ENCODE measurements at regions not wholly inside any gene's neighbourhood (a gene's known extent, or its start where the extent isn't known, plus 50 kb on each side); places are given as distances from the start of the nearest gene placed in this dataset.
"Not testable (repeated sequence)": the region's sequence is repeated elsewhere in the genome, so short reads cannot be mapped to it uniquely, and the experiment has no call there.

GRCh38 chr6:169858935-169859351 is 107.5 kb downstream of the ERMARD start:
- no peaks in the 10 kb centered on the region for H3K27me3 ChIP-seq (ENCODE audit: control insufficient read depth in 1 of 2, insufficient read depth in 2 of 2, low read length in 2 of 2)
- H3K9me3 ChIP-seq (ENCODE audit: control insufficient read depth in 1 of 2, low read length in 2 of 2) = peaks cover 0 to 4% of the 10 kb centered on the region in 2 donors
- H3K4me1 ChIP-seq (ENCODE audit: control insufficient read depth in 1 of 2, insufficient read depth in 2 of 2, low read length in 2 of 2) = peaks cover 11 to 16% of the 10 kb centered on the region in 2 donors
- H3K27ac ChIP-seq (ENCODE audit: low read depth, low read length) = no peak overlapping the region
- no peak overlapping the region for H3K4me3 ChIP-seq (ENCODE audit: low read depth in 1 of 2, low read length in 2 of 2)
- no peaks in the 10 kb centered on the region for H3K36me3 ChIP-seq (ENCODE audit: control insufficient read depth in 1 of 2, insufficient read depth in 2 of 2, low read length in 2 of 2)
- H3K9ac ChIP-seq (ENCODE audit: low read depth in 1 of 2, low read length in 2 of 2) = no peak overlapping the region

- Histone ChIP-seq H3K27ac (ENCODE audit: low read depth, low read length) (no peak overlapping the region), H3K4me3 (ENCODE audit: low read depth in 1 of 2, low read length in 2 of 2) (no peak overlapping the region), H3K9ac (ENCODE audit: low read depth in 1 of 2, low read length in 2 of 2) (no peak overlapping the region), H3K36me3 (ENCODE audit: control insufficient read depth in 1 of 2, insufficient read depth in 2 of 2, low read length in 2 of 2) (no peaks in the 10 kb centered on the region), H3K27me3 (ENCODE audit: control insufficient read depth in 1 of 2, insufficient read depth in 2 of 2, low read length in 2 of 2) (no peaks in the 10 kb centered on the region), H3K4me1 (ENCODE audit: control insufficient read depth in 1 of 2, insufficient read depth in 2 of 2, low read length in 2 of 2) (peaks cover 11 to 16% of the 10 kb centered on the region in 2 donors), H3K9me3 (ENCODE audit: control insufficient read depth in 1 of 2, low read length in 2 of 2) (peaks cover 0 to 4% of the 10 kb centered on the region in 2 donors)
Measured at GRCh38 chr6:169858293-169858934, 107.0 kb downstream of the ERMARD start.

DNA sequence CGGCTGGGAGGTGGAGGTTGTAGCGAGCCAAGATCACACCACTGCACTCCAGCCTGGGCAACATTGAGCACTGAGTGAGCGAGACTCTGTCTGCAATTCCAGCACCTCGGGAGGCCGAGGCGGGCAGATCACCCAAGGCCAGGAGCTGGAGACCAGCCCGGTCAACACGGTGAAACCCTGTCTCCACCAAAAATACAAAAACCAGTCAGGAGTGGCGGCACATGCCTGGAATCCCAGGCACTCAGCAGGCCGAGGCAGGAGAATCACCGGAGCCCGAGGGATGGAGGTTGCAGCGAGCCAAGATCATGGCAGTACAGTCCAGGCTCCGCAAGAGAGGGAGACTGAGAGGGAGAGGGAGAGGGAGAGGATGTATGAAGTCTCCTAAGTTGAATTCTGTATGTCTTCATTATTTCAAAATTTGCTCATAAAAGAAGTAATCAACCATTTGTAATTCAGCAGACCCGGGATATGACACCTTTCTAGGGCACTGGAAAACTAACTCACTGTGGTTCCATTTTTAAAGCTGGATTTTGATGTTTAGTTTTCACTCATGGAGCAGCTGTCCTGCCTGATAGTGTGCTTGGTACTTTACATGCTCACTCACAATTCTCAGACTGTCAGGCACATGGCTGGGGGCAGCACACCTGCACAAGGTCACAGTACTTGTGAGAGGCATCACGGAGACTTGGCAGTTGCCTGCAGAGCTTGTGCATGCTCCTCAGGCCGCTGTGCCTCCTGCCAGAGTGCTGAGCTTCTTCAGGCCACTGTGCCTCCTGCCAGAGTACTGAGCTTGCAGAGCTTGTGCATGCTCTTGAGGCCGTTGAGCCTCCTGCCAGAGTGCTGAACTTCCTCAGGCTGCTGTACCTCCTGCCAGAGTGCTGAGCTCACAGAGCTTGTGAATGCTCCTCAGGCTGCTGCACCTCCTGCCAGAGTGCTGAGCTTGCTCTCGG is 106.2 kb downstream of the ERMARD start:
- H3K9ac ChIP-seq (ENCODE audit: low read depth in 1 of 2, low read length in 2 of 2) = no peak overlapping the region
- H3K9me3 ChIP-seq (ENCODE audit: control insufficient read depth in 1 of 2, low read length in 2 of 2) = peaks cover 0 to 4% of the 10 kb centered on the region in 2 donors
- H3K4me3 ChIP-seq (ENCODE audit: low read depth in 1 of 2, low read length in 2 of 2) = no peak overlapping the region
- H3K36me3 ChIP-seq (ENCODE audit: control insufficient read depth in 1 of 2, insufficient read depth in 2 of 2, low read length in 2 of 2) = no peaks in the 10 kb centered on the region
- peaks cover 8 to 14% of the 10 kb centered on the region in 2 donors for H3K4me1 ChIP-seq (ENCODE audit: control insufficient read depth in 1 of 2, insufficient read depth in 2 of 2, low read length in 2 of 2)
- H3K27me3 ChIP-seq (ENCODE audit: control insufficient read depth in 1 of 2, insufficient read depth in 2 of 2, low read length in 2 of 2) = no peaks in the 10 kb centered on the region
- H3K27ac ChIP-seq (ENCODE audit: low read depth, low read length) = no peak overlapping the region

DNA sequence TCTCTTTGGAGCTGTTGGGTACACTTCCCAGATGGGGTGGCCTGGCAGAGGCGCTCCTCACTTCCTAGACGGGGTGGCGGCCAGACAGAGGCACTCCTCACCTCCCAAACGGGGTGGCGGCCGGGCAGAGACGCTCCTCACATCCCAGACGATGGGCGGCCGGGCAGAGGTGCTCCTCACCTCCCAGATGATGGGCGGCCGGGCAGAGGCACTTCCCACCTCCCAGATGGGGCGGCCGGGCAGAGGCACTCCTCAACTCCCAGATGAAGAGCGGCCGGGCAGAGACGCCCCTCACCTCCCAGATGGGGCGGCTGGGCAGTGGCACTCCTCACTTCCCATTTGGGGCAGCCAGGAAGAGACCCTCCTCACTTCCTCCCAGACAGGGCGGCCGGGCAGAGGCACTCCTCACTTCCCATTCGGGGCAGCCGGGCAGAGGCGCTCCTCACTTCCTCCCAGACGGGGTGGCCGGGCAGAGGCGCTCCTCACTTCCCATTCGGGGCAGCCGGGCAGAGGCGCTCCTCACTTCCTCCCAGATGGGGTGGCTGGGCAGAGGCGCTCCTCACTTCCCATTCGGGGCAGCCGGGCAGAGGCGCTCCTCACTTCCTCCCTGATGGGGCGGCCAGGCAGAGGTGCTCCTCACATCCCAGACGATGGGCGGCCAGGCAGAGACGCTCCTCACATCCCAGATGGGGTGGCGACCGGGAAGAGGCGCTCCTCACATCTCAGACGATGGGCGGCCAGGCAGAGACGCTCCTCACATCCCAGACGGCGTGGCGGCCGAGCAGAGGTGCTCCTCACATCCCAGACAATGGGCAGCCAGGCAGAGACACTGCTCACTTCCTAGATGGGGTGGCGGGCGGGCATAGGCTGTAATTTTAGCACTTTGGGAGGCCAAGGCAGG is 105.3 kb downstream of the ERMARD start:
- H3K4me3 ChIP-seq (ENCODE audit: low read depth in 1 of 2, low read length in 2 of 2); H3K4me1 ChIP-seq (ENCODE audit: control insufficient read depth in 1 of 2, insufficient read depth in 2 of 2, low read length in 2 of 2); H3K36me3 ChIP-seq (ENCODE audit: control insufficient read depth in 1 of 2, insufficient read depth in 2 of 2, low read length in 2 of 2); H3K9me3 ChIP-seq (ENCODE audit: control insufficient read depth in 1 of 2, low read length in 2 of 2); H3K27me3 ChIP-seq (ENCODE audit: control insufficient read depth in 1 of 2, insufficient read depth in 2 of 2, low read length in 2 of 2); H3K27ac ChIP-seq (ENCODE audit: low read depth, low read length); H3K9ac ChIP-seq (ENCODE audit: low read depth in 1 of 2, low read length in 2 of 2): not testable (repeated sequence)

GRCh38 chr6:169854813-169855212 is 103.4 kb downstream of the ERMARD start:
- Histone ChIP-seq H3K27ac (ENCODE audit: low read depth, low read length) (no peak overlapping the region), H3K36me3 (ENCODE audit: control insufficient read depth in 1 of 2, insufficient read depth in 2 of 2, low read length in 2 of 2) (no peaks in the 10 kb centered on the region), H3K4me3 (ENCODE audit: low read depth in 1 of 2, low read length in 2 of 2) (no peak overlapping the region), H3K9me3 (ENCODE audit: control insufficient read depth in 1 of 2, low read length in 2 of 2) (peaks cover 0 to 4% of the 10 kb centered on the region in 2 donors), H3K27me3 (ENCODE audit: control insufficient read depth in 1 of 2, insufficient read depth in 2 of 2, low read length in 2 of 2) (no peaks in the 10 kb centered on the region), H3K4me1 (ENCODE audit: control insufficient read depth in 1 of 2, insufficient read depth in 2 of 2, low read length in 2 of 2) (no peaks in the 10 kb centered on the region), H3K9ac (ENCODE audit: low read depth in 1 of 2, low read length in 2 of 2) (no peak overlapping the region)

DNA sequence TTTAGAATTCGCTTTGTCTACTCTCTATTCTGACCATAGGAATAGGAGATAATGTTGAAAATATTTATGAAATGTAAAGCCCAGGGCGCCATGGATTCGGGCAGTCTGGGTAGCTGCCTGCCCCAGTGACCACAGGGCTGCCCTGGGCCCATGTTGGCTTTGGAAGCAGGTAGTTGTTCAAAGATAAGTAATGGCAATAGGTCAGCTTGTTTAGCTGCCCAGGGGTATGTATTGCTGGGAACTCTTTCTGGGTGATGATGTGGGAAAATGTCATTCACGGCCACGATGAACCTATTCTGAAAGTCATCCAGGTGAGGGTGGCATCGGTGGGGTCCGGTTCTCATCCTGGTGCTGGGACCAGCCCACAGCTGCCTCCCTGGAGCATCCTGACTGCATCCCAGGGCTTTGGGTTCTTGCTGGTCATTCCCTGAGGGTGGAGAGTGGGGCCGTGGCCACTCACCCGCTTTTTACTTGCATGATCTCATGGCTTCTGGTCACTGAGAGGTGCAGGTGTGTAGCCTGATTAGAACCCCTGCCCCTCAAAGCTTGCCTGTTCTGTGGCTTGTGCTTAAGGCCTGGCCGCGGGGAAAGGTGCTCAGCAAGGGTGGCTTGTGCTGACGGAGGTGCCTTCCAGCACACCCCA is 102.8 kb downstream of the ERMARD start:
- no peaks in the 10 kb centered on the region for H3K27me3 ChIP-seq (ENCODE audit: control insufficient read depth in 1 of 2, insufficient read depth in 2 of 2, low read length in 2 of 2)
- no peaks in the 10 kb centered on the region for H3K36me3 ChIP-seq (ENCODE audit: control insufficient read depth in 1 of 2, insufficient read depth in 2 of 2, low read length in 2 of 2)
- no peak overlapping the region for H3K9ac ChIP-seq (ENCODE audit: low read depth in 1 of 2, low read length in 2 of 2)
- no peaks in the 10 kb centered on the region for H3K4me1 ChIP-seq (ENCODE audit: control insufficient read depth in 1 of 2, insufficient read depth in 2 of 2, low read length in 2 of 2)
- no peak overlapping the region for H3K4me3 ChIP-seq (ENCODE audit: low read depth in 1 of 2, low read length in 2 of 2)
- peaks cover 0 to 4% of the 10 kb centered on the region in 2 donors for H3K9me3 ChIP-seq (ENCODE audit: control insufficient read depth in 1 of 2, low read length in 2 of 2)
- H3K27ac ChIP-seq (ENCODE audit: low read depth, low read length) = no peak overlapping the region

DNA sequence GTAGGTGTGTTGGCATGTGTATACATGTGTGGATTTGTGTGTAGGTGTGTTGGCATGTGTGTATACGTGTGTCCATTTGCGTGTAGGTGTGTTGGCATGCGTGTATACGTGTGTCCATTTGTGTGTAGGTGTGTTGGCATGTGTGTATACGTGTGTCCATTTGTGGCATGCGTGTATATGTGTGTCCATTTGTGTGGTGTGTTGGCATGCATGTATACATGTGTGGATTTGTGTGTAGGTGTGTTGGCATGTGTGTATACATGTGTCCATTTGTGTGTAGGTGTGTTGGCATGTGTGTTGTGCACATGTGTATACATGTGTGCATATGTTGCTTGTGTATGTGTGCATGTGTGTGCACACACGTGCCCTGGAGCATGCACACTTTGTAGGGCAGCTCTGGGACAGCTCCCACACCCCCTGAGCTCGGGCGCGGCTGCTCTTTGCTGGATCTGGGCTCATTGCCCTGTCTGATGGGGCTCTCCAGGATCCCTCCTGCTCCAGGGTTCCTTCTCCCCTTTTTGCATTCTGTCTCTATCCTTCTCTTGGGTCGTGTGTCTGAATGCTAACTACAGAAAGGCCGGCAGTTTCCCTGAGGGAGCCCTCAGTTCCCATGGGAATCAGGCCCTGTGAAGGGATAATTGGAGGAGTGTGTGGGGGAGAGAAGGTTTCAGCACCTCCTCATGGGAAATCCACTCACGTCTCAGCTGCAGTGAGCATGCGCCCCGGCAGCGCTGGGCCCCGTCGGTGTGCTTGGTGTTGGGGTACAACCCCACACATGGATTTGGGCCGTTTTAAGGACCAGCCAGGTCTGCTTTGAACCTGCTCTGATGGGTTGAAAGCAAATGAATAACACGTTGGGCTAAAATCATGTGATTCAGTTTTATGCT is 102.0 kb downstream of the ERMARD start:
- no peaks in the 10 kb centered on the region for H3K27me3 ChIP-seq (ENCODE audit: control insufficient read depth in 1 of 2, insufficient read depth in 2 of 2, low read length in 2 of 2)
- peaks cover 0 to 4% of the 10 kb centered on the region in 2 donors for H3K9me3 ChIP-seq (ENCODE audit: control insufficient read depth in 1 of 2, low read length in 2 of 2)
- H3K9ac ChIP-seq (ENCODE audit: low read depth in 1 of 2, low read length in 2 of 2) = no peak overlapping the region
- H3K4me3 ChIP-seq (ENCODE audit: low read depth in 1 of 2, low read length in 2 of 2) = no peak overlapping the region
- H3K27ac ChIP-seq (ENCODE audit: low read depth, low read length) = no peak overlapping the region
- no peaks in the 10 kb centered on the region for H3K4me1 ChIP-seq (ENCODE audit: control insufficient read depth in 1 of 2, insufficient read depth in 2 of 2, low read length in 2 of 2)
- H3K36me3 ChIP-seq (ENCODE audit: control insufficient read depth in 1 of 2, insufficient read depth in 2 of 2, low read length in 2 of 2) = no peaks in the 10 kb centered on the region

GRCh38 chr6:169852504-169853195 is 101.2 kb downstream of the ERMARD start:
- H3K9ac ChIP-seq (ENCODE audit: low read depth in 1 of 2, low read length in 2 of 2) = no peak overlapping the region
- H3K27me3 ChIP-seq (ENCODE audit: control insufficient read depth in 1 of 2, insufficient read depth in 2 of 2, low read length in 2 of 2) = no peaks in the 10 kb centered on the region
- H3K9me3 ChIP-seq (ENCODE audit: control insufficient read depth in 1 of 2, low read length in 2 of 2) = no peaks in the 10 kb centered on the region
- H3K27ac ChIP-seq (ENCODE audit: low read depth, low read length) = no peak overlapping the region
- no peak overlapping the region for H3K4me3 ChIP-seq (ENCODE audit: low read depth in 1 of 2, low read length in 2 of 2)
- no peaks in the 10 kb centered on the region for H3K4me1 ChIP-seq (ENCODE audit: control insufficient read depth in 1 of 2, insufficient read depth in 2 of 2, low read length in 2 of 2)
- no peaks in the 10 kb centered on the region for H3K36me3 ChIP-seq (ENCODE audit: control insufficient read depth in 1 of 2, insufficient read depth in 2 of 2, low read length in 2 of 2)

Measured in duodenal mucosa (tissue), 2 donors.